Loucy (cell line): ENCODE measurements at regions not wholly inside any gene's neighbourhood (a gene's known extent, or its start where the extent isn't known, plus 50 kb on each side); places are given as distances from the start of the nearest gene placed in this dataset.

Source experiments
- H2AFZ ChIP-seq: fragments of 200-600 bp; sonication (generic); 2 replicates; pipeline ENCODE4 v1.6.0; 2016; ENCODE audit warnings: antibody characterized with exemption, mild to moderate bottlenecking, low read length, moderate library complexity
- H3F3A ChIP-seq: fragments of 200-600 bp; 2 replicates; pipeline ENCODE4 v1.6.0; 2016; ENCODE audit warnings: antibody characterized with exemption, low read depth, mild to moderate bottlenecking
- H3K27me3 ChIP-seq: fragments of 200-600 bp; sonication (generic); 2 replicates; pipeline ENCODE4 v1.6.1; 2014; ENCODE audit warnings: low read length, mild to moderate bottlenecking; ENCODE audit not compliant: insufficient read depth, poor library complexity, severe bottlenecking
- H3K36me3 ChIP-seq: fragments of 200-600 bp; sonication (generic); 2 replicates; pipeline ENCODE4 v1.6.1; 2016; ENCODE audit warnings: low read length; ENCODE audit not compliant: insufficient read depth
- H3K4me1 ChIP-seq: fragments of 200-600 bp; sonication (generic); 2 replicates; pipeline ENCODE4 v1.5.1; 2014; ENCODE audit warnings: low read length, mild to moderate bottlenecking; ENCODE audit not compliant: insufficient read depth, poor library complexity, severe bottlenecking
- H3K4me2 ChIP-seq: fragments of 200-600 bp; sonication (generic); 2 replicates; pipeline ENCODE4 v1.6.0; 2014; ENCODE audit warnings: antibody characterized with exemption, low read length, low read depth, mild to moderate bottlenecking; ENCODE audit not compliant: poor library complexity, severe bottlenecking
- H3K4me3 ChIP-seq: fragments of 200-600 bp; sonication (generic); 2 replicates; pipeline ENCODE4 v1.5.1; 2014; ENCODE audit warnings: low read length, mild to moderate bottlenecking, mixed read lengths; ENCODE audit not compliant: poor library complexity, severe bottlenecking
- H3K79me2 ChIP-seq: fragments of 200-600 bp; sonication (generic); 2 replicates; pipeline ENCODE4 v1.6.1; 2014; ENCODE audit warnings: low read length; ENCODE audit not compliant: insufficient read depth
- H3K9ac ChIP-seq: fragments of 200-600 bp; sonication (generic); 2 replicates; pipeline ENCODE4 v1.6.0; 2014; ENCODE audit warnings: mild to moderate bottlenecking, low read depth, low read length, moderate library complexity; ENCODE audit not compliant: poor library complexity, severe bottlenecking
- H3K9me2 ChIP-seq: fragments of 200-600 bp; sonication (generic); replicated peaks from 2 replicates; pipeline ENCODE4 v1.6.1; 2016; ENCODE audit warnings: low read depth, low read length, mixed read lengths
- H3K9me3 ChIP-seq: fragments of 200-600 bp; sonication (generic); 2 replicates; pipeline ENCODE4 v1.6.1; 2014; ENCODE audit warnings: mild to moderate bottlenecking, antibody characterized with exemption, low read length, low read depth; ENCODE audit not compliant: insufficient read depth
- H4K20me1 ChIP-seq: fragments of 200-600 bp; sonication (generic); 2 replicates; pipeline ENCODE4 v1.6.0; 2014; ENCODE audit warnings: antibody characterized with exemption, low read length, mild to moderate bottlenecking; ENCODE audit not compliant: insufficient read depth, poor library complexity, severe bottlenecking
- EZH2phosphoT487 ChIP-seq: fragments of 200-600 bp; IDR thresholded peaks from 2 replicates; pipeline ENCODE4 v1.6.1; 2018; ENCODE audit warnings: antibody characterized with exemption, mild to moderate bottlenecking, moderate library complexity, borderline replicate concordance
- TF ChIP-seq, protein P1 (sequence below): fragments of 200-600 bp; sonication (generic); conservative IDR thresholded peaks from 2 replicates; pipeline ENCODE4 v1.5.1; 2014; ENCODE audit warnings: mild to moderate bottlenecking, antibody characterized with exemption, low read length

GRCh38 chr4:13892739-13893105 lies 265.2 kb upstream of the BOD1L1 start:
- Histone ChIP-seq H3K4me2 (no peak overlapping the region), H3K9ac (no peak overlapping the region), H3K36me3 (no peaks in the 10 kb centered on the region), H3K27me3 (no peaks in the 10 kb centered on the region), H3K79me2 (no peaks in the 10 kb centered on the region), H3K4me1 (no peaks in the 10 kb centered on the region), H3F3A (no peaks in the 10 kb centered on the region), H3K4me3 (no peak overlapping the region), H3K9me2 (no peaks in the 10 kb centered on the region), H2AFZ (no peak overlapping the region), H4K20me1 (no peaks in the 10 kb centered on the region), H3K9me3 (no peaks in the 10 kb centered on the region)
- no peak for TF ChIP-seq EZH2phosphoT487
- TF ChIP-seq, protein P1, sequence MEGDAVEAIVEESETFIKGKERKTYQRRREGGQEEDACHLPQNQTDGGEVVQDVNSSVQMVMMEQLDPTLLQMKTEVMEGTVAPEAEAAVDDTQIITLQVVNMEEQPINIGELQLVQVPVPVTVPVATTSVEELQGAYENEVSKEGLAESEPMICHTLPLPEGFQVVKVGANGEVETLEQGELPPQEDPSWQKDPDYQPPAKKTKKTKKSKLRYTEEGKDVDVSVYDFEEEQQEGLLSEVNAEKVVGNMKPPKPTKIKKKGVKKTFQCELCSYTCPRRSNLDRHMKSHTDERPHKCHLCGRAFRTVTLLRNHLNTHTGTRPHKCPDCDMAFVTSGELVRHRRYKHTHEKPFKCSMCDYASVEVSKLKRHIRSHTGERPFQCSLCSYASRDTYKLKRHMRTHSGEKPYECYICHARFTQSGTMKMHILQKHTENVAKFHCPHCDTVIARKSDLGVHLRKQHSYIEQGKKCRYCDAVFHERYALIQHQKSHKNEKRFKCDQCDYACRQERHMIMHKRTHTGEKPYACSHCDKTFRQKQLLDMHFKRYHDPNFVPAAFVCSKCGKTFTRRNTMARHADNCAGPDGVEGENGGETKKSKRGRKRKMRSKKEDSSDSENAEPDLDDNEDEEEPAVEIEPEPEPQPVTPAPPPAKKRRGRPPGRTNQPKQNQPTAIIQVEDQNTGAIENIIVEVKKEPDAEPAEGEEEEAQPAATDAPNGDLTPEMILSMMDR, result no peak

DNA sequence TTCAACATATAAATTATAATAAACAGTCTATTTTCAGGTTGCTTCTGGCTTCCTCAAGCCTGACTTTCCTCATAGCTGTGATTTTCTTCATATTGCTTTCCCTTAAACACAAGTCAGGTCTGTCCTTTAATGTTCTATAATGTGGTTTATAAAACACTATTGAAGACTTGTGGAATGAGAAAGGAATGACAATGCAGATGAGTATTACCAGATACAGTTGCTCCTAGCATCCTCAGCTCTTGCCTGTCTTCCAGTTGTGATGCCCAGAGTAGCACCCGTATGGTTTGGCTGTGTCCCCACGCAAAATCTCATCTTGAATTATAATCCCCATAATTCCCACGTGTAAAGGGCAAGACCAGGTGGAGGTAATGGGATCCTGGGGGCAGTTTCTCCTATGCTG lies 265.7 kb upstream of the BOD1L1 start:
- Histone ChIP-seq H3K79me2 (no peaks in the 10 kb centered on the region), H3K9ac (no peak overlapping the region), H3K4me1 (no peaks in the 10 kb centered on the region), H3K9me3 (no peaks in the 10 kb centered on the region), H3K27me3 (no peaks in the 10 kb centered on the region), H2AFZ (no peak overlapping the region), H3K4me3 (no peak overlapping the region), H3K9me2 (no peaks in the 10 kb centered on the region), H3K4me2 (no peak overlapping the region), H4K20me1 (no peaks in the 10 kb centered on the region), H3F3A (no peaks in the 10 kb centered on the region), H3K36me3 (no peaks in the 10 kb centered on the region)
- TF ChIP-seq, protein P1, result no peak
- TF ChIP-seq EZH2phosphoT487, result no peak

DNA sequence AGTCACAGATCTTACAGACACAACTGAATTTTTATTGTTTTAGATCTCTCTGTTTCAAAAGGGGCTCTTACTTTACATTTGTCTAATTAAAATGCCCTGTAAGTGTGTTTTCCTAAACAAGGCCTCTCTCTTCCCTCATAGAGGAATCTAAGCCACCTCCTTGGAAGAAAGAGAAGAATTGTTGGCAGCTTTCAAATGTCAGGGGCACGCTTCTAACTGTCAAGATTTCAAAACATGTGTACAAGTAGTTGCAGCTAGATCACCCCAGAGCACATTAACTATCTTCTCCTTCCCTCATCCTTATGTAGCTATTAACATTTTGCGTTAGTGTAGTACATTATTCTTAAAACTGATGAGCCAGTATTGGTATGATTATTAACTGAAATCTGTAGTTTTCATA lies 266.5 kb upstream of the BOD1L1 start:
- TF ChIP-seq EZH2phosphoT487, result no peak
- TF ChIP-seq, protein P1, result no peak
- Histone ChIP-seq H4K20me1 (no peaks in the 10 kb centered on the region), H3K36me3 (no peaks in the 10 kb centered on the region), H3K9me2 (no peaks in the 10 kb centered on the region), H3K79me2 (no peaks in the 10 kb centered on the region), H3K4me3 (no peak overlapping the region), H3K9me3 (no peaks in the 10 kb centered on the region), H3F3A (no peaks in the 10 kb centered on the region), H3K4me2 (no peak overlapping the region), H3K4me1 (no peaks in the 10 kb centered on the region), H2AFZ (no peak overlapping the region), H3K9ac (no peak overlapping the region), H3K27me3 (no peaks in the 10 kb centered on the region)
